ENCODE measurements at regions not wholly inside any gene's neighbourhood (a gene's known extent, or its start where the extent isn't known, plus 50 kb on each side); places are given as distances from the start of the nearest gene placed in this dataset.

GRCh38 chr4:186807808-186808629 lies 84.4 kb upstream of the FAT1 start:
- TF ChIP-seq CTCF (conservative IDR thresholded peaks at IDR 0.05 in 1 of 2, IDR thresholded peaks at IDR 0.05 in 1 of 2; ENCODE audit: extremely low read depth in 1 of 2, insufficient read depth in 1 of 2, low read depth in 1 of 2, low read length in 2 of 2) (no peak), EZH2 (IDR thresholded peaks at IDR 0.05; ENCODE audit: borderline replicate concordance, low read length) (no peak)

Measured in mammary epithelial cell (primary cell).